DMS153 treated with DMSO at 0.1 percent for 48 hours (cell line): ENCODE measurements at regions not wholly inside any gene's neighbourhood (a gene's known extent, or its start where the extent isn't known, plus 50 kb on each side); places are given as distances from the start of the nearest gene placed in this dataset.

Source experiments
- DNase-seq: peaks from one replicate; lab custom pipeline; 2025; ENCODE audit not compliant: unreplicated experiment; lab: John Stamatoyannopoulos, UW

DNA sequence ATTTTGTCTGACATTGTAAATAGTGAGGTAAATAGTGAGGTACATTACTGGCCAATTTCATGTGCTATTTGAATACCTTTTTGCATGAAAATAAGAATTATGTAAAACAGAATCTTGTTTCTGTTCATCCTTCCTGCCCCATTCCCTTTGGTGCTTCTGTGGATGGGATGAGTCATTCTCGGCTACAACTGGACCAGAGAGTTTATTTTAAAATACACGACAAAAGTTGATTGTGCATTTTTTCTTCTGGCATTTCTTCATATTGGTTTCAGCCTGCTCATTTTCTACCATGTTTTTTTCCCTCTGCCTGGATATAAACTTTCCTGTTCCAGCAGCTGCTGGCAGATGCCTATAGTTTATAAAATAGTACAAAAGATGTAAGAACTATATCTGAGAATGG, 107.5 kb downstream of the CYSLTR2 start:
- no peak for DNase-seq

GRCh38 chr13:48769107-48769704, 115.5 kb downstream of the CYSLTR2 start:
- DNase-seq: peak; percentile 80

GRCh38 chr13:48770372-48770771, 116.6 kb downstream of the CYSLTR2 start:
- no peak for DNase-seq

- no peak for DNase-seq
Measured at GRCh38 chr13:48772908-48773307, 119.2 kb downstream of the CYSLTR2 start.

DNA sequence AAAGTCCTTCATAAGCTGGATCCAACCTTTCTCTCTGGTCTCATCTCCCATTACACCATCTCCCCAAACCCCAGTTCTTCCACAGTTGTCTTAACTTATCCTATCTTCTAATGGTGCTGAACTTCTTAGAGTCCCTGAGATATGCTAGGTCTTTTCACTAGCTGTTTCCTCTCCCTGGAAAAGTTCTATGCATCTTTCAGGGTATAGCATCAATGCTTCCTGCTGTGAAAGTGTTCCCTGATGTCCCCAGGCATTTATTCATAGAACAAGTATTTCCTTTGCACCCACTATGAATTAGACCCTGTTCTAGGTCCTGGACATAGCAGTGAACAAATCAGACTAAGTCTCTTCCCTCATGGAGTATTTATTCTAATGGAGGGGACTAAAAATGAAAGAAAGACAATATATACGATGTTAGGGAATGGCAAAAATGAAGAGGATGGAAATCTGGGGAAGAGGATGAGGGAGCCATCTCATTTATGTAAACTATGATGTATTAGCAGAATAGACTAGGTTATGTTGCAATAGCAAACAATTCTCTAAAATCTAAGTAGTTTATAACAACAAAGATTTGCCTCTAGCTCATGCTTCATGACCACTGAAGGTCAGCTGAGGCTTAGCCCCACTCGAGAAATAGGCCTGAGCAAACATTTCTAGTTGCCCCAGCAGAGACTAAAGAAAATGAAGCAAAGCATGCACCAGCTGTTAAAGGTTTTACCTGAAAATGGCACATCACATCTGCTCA, 120.0 kb downstream of the CYSLTR2 start:
- DNase-seq: no peak

DNA sequence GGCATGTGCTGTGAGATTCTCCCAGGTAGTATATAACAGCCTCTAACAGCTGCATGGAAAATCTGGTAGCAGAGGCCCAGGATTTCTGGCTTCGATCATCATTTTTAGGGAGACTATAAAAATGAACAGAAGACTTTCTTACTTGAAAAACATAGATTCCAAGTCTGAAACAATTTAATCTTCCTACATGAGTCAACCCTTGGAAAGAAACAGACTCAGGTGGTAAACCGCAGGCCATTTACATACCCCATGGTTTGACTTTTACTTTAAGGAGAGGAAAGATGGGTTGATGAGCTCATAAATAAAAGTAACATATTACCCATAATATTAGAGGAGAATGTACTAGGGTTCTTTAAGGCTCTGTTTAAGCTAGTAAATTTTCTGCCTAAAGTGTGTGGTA, 121.6 kb downstream of the CYSLTR2 start:
- no peak for DNase-seq

DNA sequence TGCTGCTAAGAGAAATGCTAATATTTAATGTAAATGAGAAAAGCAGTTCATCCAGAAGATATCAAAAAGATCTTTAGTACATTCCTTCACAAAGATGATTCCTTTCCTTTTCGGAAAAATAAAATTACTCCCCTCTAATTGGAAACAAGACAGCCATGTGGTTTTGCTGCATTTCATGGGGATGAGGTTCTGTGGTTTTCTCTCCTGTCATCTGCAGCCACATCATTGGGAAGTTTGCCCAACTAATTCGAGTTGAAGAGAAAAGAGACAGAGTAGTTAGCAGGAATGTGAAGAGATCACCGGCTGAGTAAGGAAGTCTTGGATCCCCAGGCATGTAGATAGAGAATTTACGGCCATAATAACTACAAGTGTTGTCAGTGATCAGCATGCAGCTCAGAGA, 122.1 kb downstream of the CYSLTR2 start:
- DNase-seq: no peak

DNA sequence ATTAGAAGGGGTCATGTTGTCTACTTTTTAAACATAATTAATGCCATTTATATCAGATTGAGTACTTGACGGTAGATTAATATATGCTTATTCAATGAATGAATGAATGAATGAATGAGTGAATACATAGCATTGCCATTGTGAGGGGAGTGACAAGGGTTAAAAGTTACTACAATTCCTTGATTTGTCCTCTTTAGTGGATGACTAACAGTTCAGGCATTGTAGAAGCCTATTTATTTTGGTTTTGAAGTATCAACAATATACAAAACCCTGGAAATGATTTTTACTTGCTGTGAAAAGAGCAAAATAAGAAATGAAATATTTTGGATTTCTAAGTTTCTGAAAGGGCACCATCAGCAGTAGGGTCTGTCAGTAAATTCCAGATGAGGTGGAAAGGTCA, 122.7 kb downstream of the CYSLTR2 start:
- DNase-seq: no peak

- DNase-seq: no peak
Measured at GRCh38 chr13:48778610-48779009, 124.9 kb downstream of the CYSLTR2 start.

DNA sequence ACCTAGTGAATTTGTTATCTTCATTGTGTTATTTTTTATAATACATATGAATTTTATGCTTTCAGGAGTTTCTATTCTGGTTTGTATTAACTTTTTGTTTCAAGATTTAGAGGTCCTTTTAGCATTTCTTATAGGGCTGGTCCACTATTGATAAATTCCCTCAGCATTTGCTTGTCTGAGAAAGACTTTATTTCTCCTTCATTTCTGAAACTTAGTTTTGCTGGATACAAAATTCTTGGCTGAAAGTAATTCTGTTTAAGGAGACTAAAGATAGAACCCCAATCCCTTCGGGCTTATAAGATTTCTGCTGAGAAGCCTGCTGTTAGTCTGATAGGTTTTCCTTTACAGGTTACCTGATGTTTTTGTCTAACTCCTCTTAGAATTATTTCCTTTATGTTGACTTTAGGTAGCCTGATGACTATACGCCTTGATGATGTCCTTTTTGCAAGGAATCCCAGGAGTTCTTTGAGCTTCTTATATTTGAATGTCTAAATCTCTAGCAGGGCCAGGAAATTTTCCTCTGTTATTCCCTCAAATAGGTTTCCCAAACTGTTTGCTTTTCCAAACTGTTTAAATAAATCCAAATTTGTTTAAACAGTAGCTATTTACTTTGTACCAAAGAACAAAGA, 127.1 kb downstream of the CYSLTR2 start:
- no peak for DNase-seq

- DNase-seq: no peak
Measured at GRCh38 chr13:48782429-48782840, 128.7 kb downstream of the CYSLTR2 start.

DNA sequence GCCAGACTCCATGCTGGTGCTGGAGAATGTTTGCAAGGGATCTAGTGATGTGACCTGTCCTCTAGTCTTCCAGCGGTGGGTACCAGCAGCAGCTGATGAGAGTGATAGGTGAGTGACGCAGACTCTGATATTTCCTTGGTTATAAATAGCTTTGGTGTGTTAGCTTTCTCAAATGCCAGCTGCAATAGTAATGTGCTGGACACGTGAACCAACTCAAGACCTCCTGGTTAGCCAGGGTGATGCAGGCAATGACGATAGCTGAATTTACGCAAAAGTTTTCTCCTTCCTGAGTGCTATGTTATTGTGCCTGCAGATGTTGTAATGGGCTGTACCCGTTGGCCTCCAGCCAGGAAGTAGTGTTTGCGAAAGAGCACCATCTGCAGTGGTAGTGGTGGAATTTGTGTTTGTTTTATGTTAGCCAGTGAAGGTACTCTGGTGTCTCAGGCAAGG, 129.5 kb downstream of the CYSLTR2 start:
- DNase-seq: no peak

GRCh38 chr13:48783695-48784230, 130.0 kb downstream of the CYSLTR2 start:
- no peak for DNase-seq

GRCh38 chr13:48784916-48785548, 131.3 kb downstream of the CYSLTR2 start:
- no peak for DNase-seq

GRCh38 chr13:48790199-48790598, 136.5 kb downstream of the CYSLTR2 start:
- DNase-seq: no peak

DNA sequence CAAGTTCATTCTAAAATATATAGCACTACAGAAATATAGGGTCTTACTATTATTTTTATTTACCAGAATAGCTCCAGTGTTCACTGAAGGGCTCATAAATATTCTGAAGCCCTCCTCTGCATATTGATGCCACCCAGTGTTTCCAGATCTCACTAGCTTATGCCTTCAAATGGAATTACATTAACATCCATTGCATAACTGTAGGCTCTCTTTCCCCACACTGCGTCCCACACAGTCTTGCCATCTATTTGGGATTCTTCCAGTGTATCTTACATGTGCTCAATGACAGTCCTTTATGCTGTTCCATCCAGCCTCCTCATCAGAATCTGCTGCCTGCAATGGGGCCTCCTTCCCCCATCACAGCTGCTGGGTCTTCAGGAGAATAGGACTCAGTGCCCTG, 137.2 kb downstream of the CYSLTR2 start:
- no peak for DNase-seq

DNA sequence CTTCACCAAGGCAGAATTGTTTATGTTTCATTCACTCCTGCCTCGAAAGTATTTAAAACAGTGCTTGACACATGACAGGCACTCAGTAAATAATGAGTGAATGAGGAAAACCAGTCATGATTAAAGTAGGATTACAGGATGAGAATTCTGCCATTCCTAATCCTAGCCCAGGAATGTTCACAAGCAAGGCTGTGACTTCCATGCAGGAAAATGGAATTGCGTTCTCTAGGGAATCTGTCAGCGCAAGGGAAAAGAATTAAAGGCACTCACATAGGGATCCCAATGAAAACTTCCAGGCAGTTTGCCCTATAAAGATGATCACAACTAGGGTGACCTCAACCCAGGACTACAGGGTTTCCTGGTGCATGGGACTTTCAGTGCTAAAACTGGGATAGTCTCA, 143.4 kb downstream of the CYSLTR2 start:
- DNase-seq: no peak

DNA sequence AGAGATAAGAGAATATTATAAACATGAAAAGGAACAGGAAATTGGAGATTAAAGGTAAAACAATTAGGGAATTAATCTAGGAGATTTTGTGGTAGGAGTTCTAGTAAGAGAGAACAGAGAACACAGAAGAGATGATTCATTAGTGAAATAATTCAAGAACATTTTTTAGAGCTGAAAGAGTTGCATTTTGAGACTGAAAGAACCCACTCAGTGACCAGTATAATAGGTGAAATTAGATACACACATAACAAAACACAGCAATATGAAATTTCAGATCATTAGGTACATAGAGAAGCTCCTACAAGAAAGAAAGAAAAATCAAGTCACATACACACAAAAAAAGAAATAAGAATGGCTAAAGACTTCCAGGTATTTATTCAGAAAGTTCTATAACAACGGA, 144.0 kb downstream of the CYSLTR2 start:
- no peak for DNase-seq

DNA sequence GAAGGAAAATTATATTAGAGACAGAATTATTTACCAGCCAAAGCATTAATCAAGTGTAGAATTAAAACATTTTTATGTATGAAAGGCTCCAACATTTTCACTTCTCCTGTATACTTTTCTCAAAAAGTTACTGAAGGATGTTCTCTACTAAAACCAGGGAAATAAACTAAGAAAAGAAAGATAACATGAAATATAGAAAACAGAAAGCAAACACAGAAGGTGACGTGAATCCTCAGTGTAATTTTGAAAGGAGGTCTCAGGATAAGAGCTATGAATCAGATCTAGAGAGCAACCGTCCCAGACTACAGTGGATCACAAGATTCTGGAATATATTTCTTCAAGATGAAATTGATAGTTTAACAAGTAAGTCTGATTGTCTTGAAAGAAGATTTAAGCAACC, 144.5 kb downstream of the CYSLTR2 start:
- DNase-seq: no peak

DNA sequence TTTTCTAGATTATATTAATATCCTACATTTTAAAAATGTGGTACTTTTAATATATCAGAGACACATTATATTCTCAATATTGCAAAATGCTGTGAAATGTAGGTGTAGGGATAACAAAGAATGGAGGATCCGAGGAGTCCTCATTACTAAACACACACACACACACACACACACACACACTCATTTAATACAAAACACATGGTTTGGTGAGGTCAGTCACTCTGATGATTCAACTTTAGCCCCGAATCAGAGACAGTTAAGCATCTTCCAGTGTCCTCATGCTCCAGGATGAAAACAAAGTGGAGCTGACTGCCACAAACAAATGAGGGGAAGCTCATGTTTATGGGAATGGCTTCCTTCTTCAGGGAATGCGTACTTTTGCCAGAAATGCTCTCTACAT, 147.5 kb downstream of the CYSLTR2 start:
- DNase-seq: no peak

- DNase-seq: no peak
Measured at GRCh38 chr13:48804821-48805601, 151.3 kb downstream of the CYSLTR2 start.
